Tibial nerve (tissue), 4 donors: ENCODE measurements at regions not wholly inside any gene's neighbourhood (a gene's known extent, or its start where the extent isn't known, plus 50 kb on each side); places are given as distances from the start of the nearest gene placed in this dataset.

Experiments used
- DNase-seq, 2 donors: peaks; one replicate each; pipeline ENCODE4 v3.0.0-alpha.2; 2019; ENCODE audit warnings: low spot score in 2 of 2
- H3K27ac ChIP-seq, 4 donors: fragments of 200-600 bp; sonication (generic) in 3 of 4; one replicate each; pipeline ENCODE4 v1.5.1; 2017 to 2019; ENCODE audit warnings: mild to moderate bottlenecking in 1 of 4
- H3K27me3 ChIP-seq, 2 donors: fragments of 200-600 bp; sonication (generic) in 1 of 2; one replicate each; pipeline versions ENCODE4 v1.5.1 to v1.6.0; 2017 to 2019
- H3K36me3 ChIP-seq, 3 donors: fragments of 200-600 bp; sonication (generic); one replicate each; pipeline ENCODE4 v1.5.1; 2018 to 2019
- H3K4me1 ChIP-seq, 4 donors: fragments of 200-600 bp; sonication (generic) in 3 of 4; one replicate each; pipeline ENCODE4 v1.5.1; 2017 to 2019
- H3K4me3 ChIP-seq, 4 donors: fragments of 200-600 bp; sonication (generic) in 3 of 4; one replicate each; pipeline ENCODE4 v1.5.1; 2017 to 2019; ENCODE audit warnings: mild to moderate bottlenecking in 1 of 4, moderate library complexity in 1 of 4
- H3K9me3 ChIP-seq, 4 donors: fragments of 200-600 bp; sonication (generic) in 3 of 4; one replicate each; pipeline ENCODE4 v1.5.1; 2017 to 2019
- EP300 ChIP-seq, 2 donors: sonication (generic); formaldehyde crosslinking; IDR thresholded peaks; one replicate each; pipeline ENCODE4 v1.6.1; 2017; ENCODE audit warnings: antibody characterized with exemption in 2 of 2, mild to moderate bottlenecking in 1 of 2
- POLR2A ChIP-seq, 2 donors: fragments of 450-650 bp; IDR thresholded peaks; one replicate each; pipeline ENCODE4 v1.6.1; 2017; ENCODE audit warnings: antibody characterized with exemption in 2 of 2, mild to moderate bottlenecking in 2 of 2, moderate library complexity in 2 of 2
- WGBS, 2 donors: methylation state at CpG; one replicate each; pipeline ENCODE4 v1.1.5; 2018; 5-methylcytosine and 5-hydroxymethylcytosine counted together
- TF ChIP-seq, protein P1 (sequence below), 5 experiments: fragments of 200-600 bp in 3 of 5; fragments of 450-650 bp in 2 of 5; sonication (generic) in 3 of 5; IDR thresholded peaks; one replicate each; pipeline ENCODE4 v1.5.1; 2016 to 2019; ENCODE audit warnings: antibody characterized with exemption in 5 of 5, mild to moderate bottlenecking in 3 of 5, moderate library complexity in 2 of 5

- no peak for TF ChIP-seq POLR2A (IDR thresholded peaks at IDR 0.05)
- no peak for TF ChIP-seq EP300 (IDR thresholded peaks at IDR 0.05)
- TF ChIP-seq, protein P1, sequence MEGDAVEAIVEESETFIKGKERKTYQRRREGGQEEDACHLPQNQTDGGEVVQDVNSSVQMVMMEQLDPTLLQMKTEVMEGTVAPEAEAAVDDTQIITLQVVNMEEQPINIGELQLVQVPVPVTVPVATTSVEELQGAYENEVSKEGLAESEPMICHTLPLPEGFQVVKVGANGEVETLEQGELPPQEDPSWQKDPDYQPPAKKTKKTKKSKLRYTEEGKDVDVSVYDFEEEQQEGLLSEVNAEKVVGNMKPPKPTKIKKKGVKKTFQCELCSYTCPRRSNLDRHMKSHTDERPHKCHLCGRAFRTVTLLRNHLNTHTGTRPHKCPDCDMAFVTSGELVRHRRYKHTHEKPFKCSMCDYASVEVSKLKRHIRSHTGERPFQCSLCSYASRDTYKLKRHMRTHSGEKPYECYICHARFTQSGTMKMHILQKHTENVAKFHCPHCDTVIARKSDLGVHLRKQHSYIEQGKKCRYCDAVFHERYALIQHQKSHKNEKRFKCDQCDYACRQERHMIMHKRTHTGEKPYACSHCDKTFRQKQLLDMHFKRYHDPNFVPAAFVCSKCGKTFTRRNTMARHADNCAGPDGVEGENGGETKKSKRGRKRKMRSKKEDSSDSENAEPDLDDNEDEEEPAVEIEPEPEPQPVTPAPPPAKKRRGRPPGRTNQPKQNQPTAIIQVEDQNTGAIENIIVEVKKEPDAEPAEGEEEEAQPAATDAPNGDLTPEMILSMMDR (IDR thresholded peaks at IDR 0.05): no peak
- no peak for DNase-seq
- Histone ChIP-seq H3K27ac (no peak overlapping the region), H3K4me3 (no peak overlapping the region), H3K9me3 (no peaks in the 10 kb centered on the region), H3K4me1 (no peaks in the 10 kb centered on the region), H3K27me3 (no peaks in the 10 kb centered on the region), H3K36me3 (no peaks in the 10 kb centered on the region)
Observed at GRCh38 chr2:187715590-187715989, 161.4 kb upstream of the TFPI start.

- H3K27ac ChIP-seq: no peak overlapping the region
- H3K9me3 ChIP-seq: no peaks in the 10 kb centered on the region
- H3K36me3 ChIP-seq: no peaks in the 10 kb centered on the region
- no peaks in the 10 kb centered on the region for H3K27me3 ChIP-seq
- H3K4me3 ChIP-seq: no peak overlapping the region
- no peaks in the 10 kb centered on the region for H3K4me1 ChIP-seq
- TF ChIP-seq, protein P1 (IDR thresholded peaks at IDR 0.05): no peak
- TF ChIP-seq EP300 (IDR thresholded peaks at IDR 0.05): no peak
- no peak for TF ChIP-seq POLR2A (IDR thresholded peaks at IDR 0.05)
- no peak for DNase-seq
- 87 to 89% methylated on average over 3 of the region's 3 CpGs for WGBS, 2 donors
Observed at GRCh38 chr2:187716301-187716700, 162.1 kb upstream of the TFPI start.

DNA sequence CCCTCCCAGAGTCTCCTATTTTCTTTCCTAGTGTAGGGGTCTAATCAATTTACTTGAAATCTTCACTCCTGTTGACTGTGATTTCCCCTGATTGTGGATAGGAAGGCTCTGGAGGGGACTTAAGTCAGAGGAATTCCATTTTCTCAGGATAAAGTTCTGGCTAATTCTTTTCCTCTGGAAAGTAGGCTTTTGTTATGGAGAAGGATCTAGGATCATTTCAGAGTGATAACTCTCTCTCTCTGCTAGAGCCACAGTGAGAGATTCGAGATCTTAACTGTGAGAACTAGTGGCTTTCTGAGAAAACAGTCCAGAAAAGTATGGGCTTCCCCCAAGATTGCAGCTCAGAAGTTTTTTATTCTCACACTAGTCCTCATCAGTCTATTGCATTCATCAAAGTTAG, 163.9 kb upstream of the TFPI start:
- Histone ChIP-seq H3K36me3 (no peaks in the 10 kb centered on the region), H3K9me3 (no peaks in the 10 kb centered on the region), H3K27me3 (no peaks in the 10 kb centered on the region), H3K4me3 (no peak overlapping the region), H3K4me1 (no peaks in the 10 kb centered on the region), H3K27ac (no peak overlapping the region)
- 76 to 87% methylated on average over 1 of the region's 1 CpG for WGBS, 2 donors
- no peak for DNase-seq
- TF ChIP-seq EP300 (IDR thresholded peaks at IDR 0.05) (no peak), POLR2A (IDR thresholded peaks at IDR 0.05) (no peak)
- TF ChIP-seq, protein P1 (IDR thresholded peaks at IDR 0.05): no peak

GRCh38 chr2:187719510-187719909, 165.3 kb upstream of the TFPI start:
- Histone ChIP-seq H3K27ac (no peak overlapping the region), H3K4me3 (no peak overlapping the region), H3K4me1 (no peaks in the 10 kb centered on the region), H3K36me3 (no peaks in the 10 kb centered on the region), H3K9me3 (peaks cover 0 to 2% (median 0%) of the 10 kb centered on the region in 4 donors), H3K27me3 (no peaks in the 10 kb centered on the region)
- TF ChIP-seq POLR2A (IDR thresholded peaks at IDR 0.05) (no peak), EP300 (IDR thresholded peaks at IDR 0.05) (no peak)
- TF ChIP-seq, protein P1 (IDR thresholded peaks at IDR 0.05): no peak
- 85 to 91% methylated on average over 2 of the region's 2 CpGs for WGBS, 2 donors
- DNase-seq: no peak

- peaks cover 0 to 4% (median 0%) of the 10 kb centered on the region in 4 donors for H3K9me3 ChIP-seq
- H3K4me3 ChIP-seq: no peak overlapping the region
- WGBS, 2 donors: 76 to 86% methylated on average over 3 to 4 of the region's 4 CpGs
- H3K27ac ChIP-seq: no peak overlapping the region
- TF ChIP-seq, protein P1 (IDR thresholded peaks at IDR 0.05): no peak
- TF ChIP-seq POLR2A (IDR thresholded peaks at IDR 0.05) (no peak), EP300 (IDR thresholded peaks at IDR 0.05) (no peak)
- H3K27me3 ChIP-seq: no peaks in the 10 kb centered on the region
- no peak for DNase-seq
- H3K4me1 ChIP-seq: no peaks in the 10 kb centered on the region
- H3K36me3 ChIP-seq: no peaks in the 10 kb centered on the region
Observed at GRCh38 chr2:187748958-187749357, 194.7 kb upstream of the TFPI start.
